ENCODE measurements at regions not wholly inside any gene's neighbourhood (a gene's known extent, or its start where the extent isn't known, plus 50 kb on each side); places are given as distances from the start of the nearest gene placed in this dataset.

DNA sequence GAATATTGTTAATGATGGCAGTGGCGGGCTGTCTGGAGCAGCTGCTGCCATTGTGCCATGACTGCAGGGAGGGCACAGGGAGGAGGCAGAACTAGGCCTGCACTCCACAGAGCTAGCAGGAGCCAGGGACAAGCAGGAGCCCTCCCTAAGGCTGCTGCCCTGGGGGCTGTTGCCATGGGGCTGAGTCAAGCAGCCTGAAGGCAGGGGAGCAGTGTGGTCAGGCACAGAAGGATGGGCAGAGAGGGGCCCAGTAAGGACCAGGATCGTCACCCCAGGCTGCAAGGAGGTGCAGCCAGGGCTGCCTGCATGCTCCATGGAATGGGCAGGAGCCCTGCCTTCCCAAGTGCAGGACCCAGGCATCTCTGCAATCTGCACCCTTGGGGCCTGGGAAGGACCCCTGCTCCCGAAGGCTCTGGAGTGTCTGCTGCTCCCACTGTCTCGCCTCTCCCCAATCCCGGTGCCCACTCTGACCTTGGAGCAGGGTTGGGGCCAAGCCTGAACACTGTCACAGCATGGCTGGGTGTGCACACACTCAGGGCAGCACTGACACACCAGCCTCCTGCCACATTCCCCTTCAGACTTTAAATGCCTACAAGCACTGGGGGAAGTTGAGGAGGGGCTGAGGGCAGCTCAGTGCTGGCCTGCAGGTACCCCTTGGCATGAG lies 98.3 kb upstream of the GALNTL6 start:
- no peak overlapping the region for H3K27ac ChIP-seq
- H3K4me3 ChIP-seq (ENCODE audit: low read depth in 1 of 2, low read length in 1 of 2) = no peak overlapping the region
- no peaks in the 10 kb centered on the region for H3K27me3 ChIP-seq
- no peaks in the 10 kb centered on the region for H3K36me3 ChIP-seq
- no peaks in the 10 kb centered on the region for H3K4me1 ChIP-seq (ENCODE audit: control insufficient read depth in 1 of 2, insufficient read depth in 1 of 2, low read depth in 1 of 2, low read length in 1 of 2)
- no peaks in the 10 kb centered on the region for H3K9me3 ChIP-seq
- no peak for TF ChIP-seq CTCF (IDR thresholded peaks at IDR 0.05)

- no peak for TF ChIP-seq CTCF (IDR thresholded peaks at IDR 0.05)
- Histone ChIP-seq H3K4me3 (ENCODE audit: low read depth in 1 of 2, low read length in 1 of 2) (no peak overlapping the region), H3K9me3 (no peaks in the 10 kb centered on the region), H3K27me3 (no peaks in the 10 kb centered on the region), H3K27ac (no peak overlapping the region), H3K4me1 (ENCODE audit: control insufficient read depth in 1 of 2, insufficient read depth in 1 of 2, low read depth in 1 of 2, low read length in 1 of 2) (no peaks in the 10 kb centered on the region), H3K36me3 (no peaks in the 10 kb centered on the region)
Measured at GRCh38 chr4:171710743-171711142, 102.5 kb upstream of the GALNTL6 start.

- H3K36me3 ChIP-seq = no peaks in the 10 kb centered on the region
- no peaks in the 10 kb centered on the region for H3K4me1 ChIP-seq (ENCODE audit: control insufficient read depth in 1 of 2, insufficient read depth in 1 of 2, low read depth in 1 of 2, low read length in 1 of 2)
- H3K27me3 ChIP-seq = no peaks in the 10 kb centered on the region
- no peak for TF ChIP-seq CTCF (IDR thresholded peaks at IDR 0.05)
- no peaks in the 10 kb centered on the region for H3K9me3 ChIP-seq
- H3K4me3 ChIP-seq (ENCODE audit: low read depth in 1 of 2, low read length in 1 of 2) = no peak overlapping the region
- no peak overlapping the region for H3K27ac ChIP-seq
Measured at GRCh38 chr4:171676555-171677215, 136.5 kb upstream of the GALNTL6 start.

DNA sequence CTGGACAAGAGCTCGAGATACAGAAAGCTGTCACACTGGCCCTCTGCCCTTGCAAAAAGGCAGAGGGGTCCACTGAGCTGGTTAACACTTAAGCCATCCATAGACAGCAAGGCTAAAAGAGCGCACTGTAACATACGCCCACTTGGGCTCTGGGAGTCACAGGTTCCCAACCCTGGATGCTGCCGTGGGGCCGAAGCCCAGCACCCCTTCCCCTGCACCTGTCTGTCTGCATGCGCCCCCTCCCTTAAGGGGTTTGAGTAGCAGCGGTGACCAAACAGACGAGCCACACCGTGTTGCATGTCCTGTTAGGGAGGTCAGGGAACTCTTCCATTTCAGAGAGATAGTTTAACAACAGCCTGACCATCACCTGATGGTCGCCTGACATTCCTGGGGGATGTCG lies 138.4 kb upstream of the GALNTL6 start:
- H3K4me3 ChIP-seq (ENCODE audit: low read depth in 1 of 2, low read length in 1 of 2) = no peak overlapping the region
- H3K36me3 ChIP-seq = no peaks in the 10 kb centered on the region
- H3K27me3 ChIP-seq = no peaks in the 10 kb centered on the region
- H3K4me1 ChIP-seq (ENCODE audit: control insufficient read depth in 1 of 2, insufficient read depth in 1 of 2, low read depth in 1 of 2, low read length in 1 of 2) = no peaks in the 10 kb centered on the region
- H3K9me3 ChIP-seq = no peaks in the 10 kb centered on the region
- no peak overlapping the region for H3K27ac ChIP-seq
- no peak for TF ChIP-seq CTCF (IDR thresholded peaks at IDR 0.05)

DNA sequence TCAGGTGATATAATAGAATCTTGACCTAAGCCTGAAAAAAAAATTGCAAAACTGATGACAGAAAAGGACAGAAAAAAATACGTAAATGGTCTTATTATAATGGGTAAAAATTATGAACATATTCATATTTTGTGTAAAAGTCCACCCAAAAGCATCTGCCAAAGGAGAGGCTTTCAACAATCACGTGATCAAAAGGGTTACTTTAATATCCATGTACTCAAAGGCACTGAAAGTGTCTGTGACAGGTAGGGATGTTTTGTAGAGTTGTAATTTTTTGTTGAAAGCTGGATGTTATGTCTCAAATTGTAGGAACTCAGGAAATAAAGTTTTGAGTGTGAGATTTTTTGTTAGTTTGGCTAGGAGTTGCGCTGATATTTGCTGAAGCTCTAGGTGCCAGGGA lies 144.8 kb upstream of the GALNTL6 start:
- no peaks in the 10 kb centered on the region for H3K9me3 ChIP-seq
- H3K4me3 ChIP-seq (ENCODE audit: low read depth in 1 of 2, low read length in 1 of 2) = no peak overlapping the region
- no peak for TF ChIP-seq CTCF (IDR thresholded peaks at IDR 0.05)
- no peaks in the 10 kb centered on the region for H3K36me3 ChIP-seq
- H3K27me3 ChIP-seq = no peaks in the 10 kb centered on the region
- no peak overlapping the region for H3K27ac ChIP-seq
- no peaks in the 10 kb centered on the region for H3K4me1 ChIP-seq (ENCODE audit: control insufficient read depth in 1 of 2, insufficient read depth in 1 of 2, low read depth in 1 of 2, low read length in 1 of 2)
